H1 (cell line): ENCODE measurements at regions not wholly inside any gene's neighbourhood (a gene's known extent, or its start where the extent isn't known, plus 50 kb on each side); places are given as distances from the start of the nearest gene placed in this dataset.

Experiments
- CTCF ChIA-PET: fragments of 300-600 bp; sonication (Branson Sonifier 250); formaldehyde crosslinking; loops from one replicate; lab custom pipeline; 2021; ENCODE audit not compliant: partially characterized antibody; lab: Charles Lee
- POLR2A ChIA-PET: fragments of 300-600 bp; sonication (Branson Sonifier 250); formaldehyde crosslinking; loops from one replicate; lab custom pipeline; 2021; ENCODE audit warnings: inconsistent platforms; ENCODE audit not compliant: partially characterized antibody; lab: Charles Lee
- DNase-seq, 2 experiments: peaks; one replicate each; pipeline versions ENCODE4 v3.0.0 to v3.0.0-alpha.2; 2010 to 2022; ENCODE audit warnings: low spot score in 2 of 2, low read depth in 1 of 2, mixed read lengths in 1 of 2
- FAIRE-seq: peaks from 2 replicates; lab custom pipeline; 2011; peaks lifted over from hg19 to GRCh38; lab: Jason Lieb, UNC
- H2AFZ ChIP-seq: 2 replicates; pipeline ENCODE4 v1.8.1; 2012; ENCODE audit warnings: low read length, inconsistent platforms
- H2AK5ac ChIP-seq: 2 replicates; pipeline ENCODE4 v1.6.1; 2013; ENCODE audit warnings: low read depth, low read length
- H2BK120ac ChIP-seq: replicated peaks from 2 replicates; pipeline ENCODE3; 2013; ENCODE audit warnings: low read depth, low read length, inconsistent platforms
- H2BK12ac ChIP-seq: 2 replicates; pipeline ENCODE4 v1.6.1; 2013; ENCODE audit warnings: low read depth, low read length
- H2BK15ac ChIP-seq: 2 replicates; pipeline ENCODE4 v1.6.1; 2013; ENCODE audit warnings: low read length
- H2BK20ac ChIP-seq: 2 replicates; pipeline ENCODE4 v1.6.1; 2013; ENCODE audit warnings: low read length
- H2BK5ac ChIP-seq: 2 replicates; pipeline ENCODE4 v1.6.1; 2013; ENCODE audit warnings: low read depth, low read length
- H3K14ac ChIP-seq: 2 replicates; pipeline ENCODE4 v1.6.1; 2013; ENCODE audit warnings: inconsistent platforms; ENCODE audit not compliant: insufficient read length
- H3K18ac ChIP-seq: 2 replicates; pipeline ENCODE4 v1.6.1; 2013; ENCODE audit warnings: low read length; ENCODE audit errors: extremely low read depth
- H3K23ac ChIP-seq: 2 replicates; pipeline ENCODE4 v1.6.1; 2013; ENCODE audit warnings: inconsistent platforms; ENCODE audit not compliant: insufficient read length
- H3K23me2 ChIP-seq: 2 replicates; pipeline ENCODE4 v1.6.1; 2013; ENCODE audit warnings: low read depth, low read length
- H3K27ac ChIP-seq: 2 replicates; pipeline ENCODE4 v1.6.1; 2011; ENCODE audit warnings: low read depth, low read length, inconsistent platforms
- H3K27me3 ChIP-seq, 4 experiments: replicated peaks in 1 of 4; 1 replicate in 1 of 4; 2 replicates in 3 of 4; pipeline versions ENCODE4 v1.6.1 to v1.8.1; 2011 to 2013; ENCODE audit warnings: low read length in 3 of 4, mild to moderate bottlenecking in 3 of 4, inconsistent platforms in 2 of 4, mixed read lengths in 2 of 4, moderate library complexity in 1 of 4; ENCODE audit not compliant: control insufficient read depth in 3 of 4, insufficient read depth in 3 of 4; ENCODE audit errors: extremely low read depth in 1 of 4
- H3K36me3 ChIP-seq, 4 experiments: 2 replicates each; pipeline versions ENCODE4 v1.6.1 to v1.8.1; 2011 to 2013; ENCODE audit warnings: mild to moderate bottlenecking in 4 of 4, low read length in 3 of 4, moderate library complexity in 2 of 4, control low read depth in 1 of 4, inconsistent platforms in 1 of 4; ENCODE audit not compliant: insufficient read depth in 4 of 4, control insufficient read depth in 2 of 4
- H3K4ac ChIP-seq: replicated peaks from 2 replicates; pipeline ENCODE3; 2013; ENCODE audit warnings: low read length, low read depth, mixed read lengths, inconsistent platforms; ENCODE audit not compliant: insufficient read length
- H3K4me1 ChIP-seq, 4 experiments: replicated peaks in 1 of 4; 1 replicate in 1 of 4; 2 replicates in 3 of 4; pipeline versions ENCODE4 v1.6.1 to v1.8.1; 2011 to 2013; ENCODE audit warnings: low read length in 3 of 4, inconsistent platforms in 2 of 4, mixed read lengths in 1 of 4; ENCODE audit not compliant: insufficient read depth in 4 of 4, control insufficient read depth in 3 of 4
- H3K4me2 ChIP-seq, 2 experiments: 2 replicates each; pipeline versions ENCODE4 v1.6.1 to v1.8.1; 2011 to 2013; ENCODE audit warnings: low read depth in 2 of 2, low read length in 2 of 2, control low read depth in 1 of 2, inconsistent platforms in 1 of 2, mild to moderate bottlenecking in 1 of 2; ENCODE audit not compliant: insufficient read depth in 1 of 2
- H3K4me3 ChIP-seq, 4 experiments: fragments of 200-600, 300-600 bp in 1 of 4; sonication (generic), shearing (Covaris generic), sonication (Bioruptor Twin) in 1 of 4; 2 replicates each; pipeline versions ENCODE4 v1.5.1 to v1.8.1; 2011 to 2016; ENCODE audit warnings: low read length in 4 of 4, low read depth in 3 of 4, control low read depth in 2 of 4, inconsistent platforms in 2 of 4, mild to moderate bottlenecking in 2 of 4, mixed read lengths in 1 of 4, moderate library complexity in 1 of 4; ENCODE audit not compliant: insufficient read depth in 2 of 4; ENCODE audit errors: extremely low read depth in 1 of 4
- H3K56ac ChIP-seq: replicated peaks from 2 replicates; pipeline ENCODE3; 2013; ENCODE audit warnings: low read depth, mild to moderate bottlenecking, mixed read lengths, low read length, inconsistent platforms; ENCODE audit not compliant: insufficient read length
- H3K79me1 ChIP-seq: 2 replicates; pipeline ENCODE4 v1.6.1; 2013; ENCODE audit warnings: low read depth, low read length, control low read depth
- H3K79me2 ChIP-seq, 2 experiments: 2 replicates each; pipeline versions ENCODE4 v1.6.1 to v1.8.1; 2012 to 2013; ENCODE audit warnings: low read length in 2 of 2, mild to moderate bottlenecking in 2 of 2, inconsistent platforms in 1 of 2; ENCODE audit not compliant: insufficient read depth in 2 of 2, control insufficient read depth in 1 of 2
- H3K9ac ChIP-seq, 4 experiments: replicated peaks in 1 of 4; 1 replicate in 1 of 4; 2 replicates in 3 of 4; pipeline versions ENCODE4 v1.6.1 to v1.8.1; 2011 to 2013; ENCODE audit warnings: low read depth in 3 of 4, low read length in 3 of 4, control low read depth in 2 of 4, mild to moderate bottlenecking in 2 of 4, moderate library complexity in 2 of 4, inconsistent platforms in 1 of 4; ENCODE audit errors: extremely low read depth in 1 of 4
- H3K9me3 ChIP-seq, 2 experiments: 2 replicates each; pipeline versions ENCODE4 v1.6.1 to v1.8.1; 2012 to 2013; ENCODE audit warnings: mild to moderate bottlenecking in 2 of 2, moderate library complexity in 2 of 2, control low read depth in 1 of 2, inconsistent platforms in 1 of 2, low read depth in 1 of 2, low read length in 1 of 2, mixed read lengths in 1 of 2; ENCODE audit not compliant: insufficient read depth in 2 of 2
- H4K20me1 ChIP-seq, 2 experiments: replicated peaks in 1 of 2; 2 replicates each; pipeline versions ENCODE3 to v1.8.1; 2011 to 2013; ENCODE audit warnings: inconsistent platforms in 2 of 2, low read length in 2 of 2, mild to moderate bottlenecking in 1 of 2; ENCODE audit not compliant: insufficient read depth in 2 of 2, control insufficient read depth in 1 of 2
- H4K5ac ChIP-seq: 2 replicates; pipeline ENCODE4 v1.6.1; 2013; ENCODE audit warnings: low read length, low read depth, mixed read lengths, inconsistent platforms; ENCODE audit not compliant: insufficient read length
- H4K8ac ChIP-seq: 2 replicates; pipeline ENCODE4 v1.8.0; 2013; ENCODE audit warnings: mild to moderate bottlenecking, moderate library complexity, low read length, inconsistent platforms; ENCODE audit not compliant: insufficient read depth; ENCODE audit errors: extremely low read depth
- H4K91ac ChIP-seq: replicated peaks from 2 replicates; pipeline ENCODE3; 2013; ENCODE audit warnings: low read length, mixed read lengths, inconsistent platforms; ENCODE audit not compliant: insufficient read length
- CBX5 ChIP-seq: fragments of 300-800, 300-1000 bp; sonication (generic); IDR thresholded peaks from 2 replicates; pipeline ENCODE4 v1.7.1; 2016; ENCODE audit warnings: antibody characterized with exemption, low read length, low read depth
- CBX8 ChIP-seq: fragments of 300-800, 300-1000 bp; sonication (generic); IDR thresholded peaks from 2 replicates; pipeline ENCODE4 v1.7.1; 2016; ENCODE audit warnings: low read depth, low read length, borderline replicate concordance
- CHD2 ChIP-seq: IDR thresholded peaks from 2 replicates; pipeline ENCODE4 v1.6.1; 2012; ENCODE audit warnings: low read length, improper control_type of control experiment
- CTCF ChIP-seq, 3 experiments: IDR thresholded peaks; 1 replicate in 2 of 3; 2 replicates in 1 of 3; pipeline versions ENCODE4 v1.5.1 to v1.6.1; 2011; ENCODE audit warnings: low read length in 3 of 3, mild to moderate bottlenecking in 3 of 3, inconsistent platforms in 2 of 3, low read depth in 1 of 3, moderate library complexity in 1 of 3; ENCODE audit not compliant: insufficient read depth in 1 of 3; ENCODE audit errors: control extremely low read depth in 1 of 3
- HDAC2 ChIP-seq, 2 experiments: fragments of 300-600 bp in 1 of 2; sonication (generic) in 1 of 2; IDR thresholded peaks; 2 replicates each; pipeline ENCODE4 v1.6.1; 2011 to 2012; ENCODE audit warnings: low read depth in 2 of 2, low read length in 2 of 2, mild to moderate bottlenecking in 2 of 2, moderate library complexity in 2 of 2, borderline replicate concordance in 1 of 2, inconsistent platforms in 1 of 2
- JUND ChIP-seq: IDR thresholded peaks from 2 replicates; pipeline ENCODE4 v1.6.1; 2011; ENCODE audit warnings: mild to moderate bottlenecking, improper control_type of control experiment, low read length
- KDM5A ChIP-seq: fragments of 200-600 bp; IDR thresholded peaks from 2 replicates; pipeline ENCODE4 v1.7.1; 2012; ENCODE audit warnings: mild to moderate bottlenecking, low read length, inconsistent platforms, mixed read lengths
- NANOG ChIP-seq: IDR thresholded peaks from 2 replicates; pipeline ENCODE4 v1.6.1; 2011; ENCODE audit warnings: low read length, low read depth, mild to moderate bottlenecking, inconsistent platforms; ENCODE audit not compliant: insufficient read depth, poor library complexity, severe bottlenecking
- POLR2AphosphoS5 ChIP-seq: IDR thresholded peaks from 2 replicates; pipeline ENCODE4 v1.6.1; 2011; ENCODE audit warnings: low read depth, low read length
- POU5F1 ChIP-seq: IDR thresholded peaks from 2 replicates; pipeline ENCODE4 v1.6.1; 2011; ENCODE audit warnings: low read depth, mild to moderate bottlenecking, low read length, moderate library complexity
- RXRA ChIP-seq: IDR thresholded peaks from 2 replicates; pipeline ENCODE4 v1.6.1; 2011; ENCODE audit warnings: low read depth, mild to moderate bottlenecking, low read length, moderate library complexity; ENCODE audit not compliant: insufficient read depth
- SP1 ChIP-seq: IDR thresholded peaks from 2 replicates; pipeline ENCODE4 v1.6.1; 2011; ENCODE audit warnings: low read depth, low read length
- TBP ChIP-seq: IDR thresholded peaks from 2 replicates; pipeline ENCODE4 v1.6.1; 2011; ENCODE audit warnings: low read depth, low read length, improper control_type of control experiment
- WGBS, 2 experiments: shearing (Covaris generic) in 1 of 2; methylation state at CpG; one replicate each; pipeline versions ENCODE4 v1.1.6 to v1.1.7; 2013 to 2015; ENCODE audit warnings: low lambda C conversion rate in 2 of 2, mixed read lengths in 2 of 2, inconsistent platforms in 1 of 2, low coverage in 1 of 2, missing lambda C conversion rate in 1 of 2; ENCODE audit not compliant: insufficient replicate concordance in 2 of 2, insufficient coverage in 1 of 2, insufficient read length in 1 of 2; ENCODE audit errors: extremely low coverage in 1 of 2, missing lambda C conversion rate in 1 of 2; 5-methylcytosine and 5-hydroxymethylcytosine counted together

- Histone ChIP-seq H3K79me1 (no peaks in the 10 kb centered on the region), H2BK120ac (no peak overlapping the region), H3K27ac (no peak overlapping the region), H2BK5ac (no peak overlapping the region), H3K23ac (no peak overlapping the region), H2BK15ac (no peak overlapping the region), H3K4me1 (peaks cover 0 to 3% (median 0%) of the 10 kb centered on the region in 4 experiments; a peak in 1 of 7 replicates), H4K5ac (no peak overlapping the region), H2BK20ac (no peak overlapping the region), H4K8ac (no peak overlapping the region), H4K20me1 (no peaks in the 10 kb centered on the region), H3K9me3 (no peaks in the 10 kb centered on the region), H3K23me2 (no peaks in the 10 kb centered on the region), H3K4ac (no peak overlapping the region), H3K18ac (no peak overlapping the region), H3K56ac (no peak overlapping the region), H3K27me3 (no peaks in the 10 kb centered on the region), H2BK12ac (no peak overlapping the region), H3K14ac (no peak overlapping the region), H2AFZ (no peak overlapping the region), H3K4me2 (no peak overlapping the region), H3K9ac (no peak overlapping the region), H4K91ac (no peak overlapping the region), H2AK5ac (no peak overlapping the region), H3K36me3 (no peaks in the 10 kb centered on the region), H3K79me2 (no peaks in the 10 kb centered on the region), H3K4me3 (no peak overlapping the region)
- FAIRE-seq (no peak), DNase-seq (no peak)
- ChIA-PET CTCF (interaction anchor here (0.7 to 1.3 kb wide), 6 partner anchors 9 to 155 kb away, joined by 3 to 8 read pairs (median 3); no protein-coding TSS in a partner anchor), POLR2A (no interaction called here)
- 91% methylated on average over 5 of the region's 5 CpGs; no CpG with 5 or more reads in 1 of the 2 experiments for WGBS, 2 experiments
- TF ChIP-seq KDM5A (no peak), CTCF (IDR thresholded peaks at IDR 0.05; ENCODE audit: control extremely low read depth in 1 of 3, insufficient read depth in 1 of 3, low read depth in 1 of 3, low read length in 3 of 3) (no peak), HDAC2 (IDR thresholded peaks at IDR 0.05; ENCODE audit: borderline replicate concordance in 1 of 2, low read depth in 2 of 2, low read length in 2 of 2) (no peak), NANOG (no peak), CBX5 (no peak), POLR2AphosphoS5 (no peak), CHD2 (no peak), SP1 (no peak), CBX8 (no peak), POU5F1 (no peak), JUND (no peak), TBP (no peak), RXRA (no peak)
These were observed 115.7 kb upstream of the TRPC4 start for GRCh38 chr13:37985281-37985680.
